HG02852 (cell line): ENCODE measurements at regions not wholly inside any gene's neighbourhood (a gene's known extent, or its start where the extent isn't known, plus 50 kb on each side); places are given as distances from the start of the nearest gene placed in this dataset.

ENCODE experiments used
- ATAC-seq: cut with Tn5 transposase; IDR thresholded peaks from one replicate; pipeline ENCODE4 v1.9.1; 2021; ENCODE audit warnings: mild to moderate bottlenecking, moderate library complexity; ENCODE audit not compliant: unreplicated experiment

DNA sequence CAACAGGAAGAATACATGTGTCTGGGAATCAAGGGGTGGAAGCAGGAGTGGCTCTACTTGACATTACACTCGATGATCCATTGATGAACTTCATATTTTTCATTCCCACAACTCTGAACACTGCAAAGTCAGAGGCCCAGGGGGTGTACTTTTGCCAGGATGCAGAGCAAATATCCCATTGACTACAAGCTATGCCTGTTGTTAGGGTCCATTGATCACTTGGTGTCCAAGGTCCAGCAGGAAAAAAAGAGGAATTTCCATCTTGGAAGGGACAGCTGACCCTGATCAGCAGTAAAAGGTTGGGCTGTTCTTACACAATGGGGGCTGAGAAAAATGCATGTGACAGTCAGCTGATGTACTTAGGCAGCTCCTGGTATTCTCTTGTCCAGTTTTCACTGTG lies 118.5 kb upstream of the MAP1B start:
- no peak for ATAC-seq

- ATAC-seq = no peak
Observed at GRCh38 chr5:71993600-71993999, 113.7 kb upstream of the MAP1B start.

DNA sequence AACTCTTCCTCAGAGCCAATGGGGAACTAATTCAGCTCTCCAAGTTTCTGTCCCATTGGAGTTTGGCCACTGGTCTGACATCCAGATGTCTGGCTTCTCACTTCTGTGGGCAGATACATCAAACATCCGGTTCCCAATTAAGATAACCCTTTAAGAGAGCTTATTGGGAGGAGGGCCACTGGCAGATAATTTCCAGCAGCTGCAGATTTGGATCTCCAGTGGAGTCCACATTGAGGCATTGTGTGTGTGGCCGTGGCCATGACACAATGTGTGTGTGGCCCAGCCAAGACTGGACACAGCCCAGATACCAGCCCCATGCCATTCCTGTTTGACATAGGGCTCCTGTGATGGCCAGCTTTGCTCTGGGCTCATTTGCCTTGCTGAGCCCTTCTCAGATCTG lies 110.5 kb upstream of the MAP1B start:
- no peak for ATAC-seq

DNA sequence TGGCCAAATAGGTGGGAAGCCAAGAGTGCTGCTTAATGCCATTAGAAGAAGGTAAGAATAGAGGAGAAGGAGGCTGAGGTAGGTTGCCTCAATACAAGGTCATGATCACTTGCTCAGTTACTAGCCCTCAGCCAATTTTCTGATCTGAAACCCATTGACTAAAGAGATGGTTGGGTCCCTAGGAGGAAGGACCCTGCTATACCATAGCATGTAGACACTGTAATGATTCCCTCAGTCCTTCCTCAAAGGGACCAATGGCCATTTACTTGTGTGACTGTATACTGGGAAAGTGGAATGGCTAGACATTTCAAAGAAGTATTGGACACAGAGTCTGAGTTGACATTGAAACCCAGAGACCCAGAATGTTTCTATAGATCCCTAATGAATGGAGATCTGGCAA lies 108.5 kb upstream of the MAP1B start:
- ATAC-seq = no peak

DNA sequence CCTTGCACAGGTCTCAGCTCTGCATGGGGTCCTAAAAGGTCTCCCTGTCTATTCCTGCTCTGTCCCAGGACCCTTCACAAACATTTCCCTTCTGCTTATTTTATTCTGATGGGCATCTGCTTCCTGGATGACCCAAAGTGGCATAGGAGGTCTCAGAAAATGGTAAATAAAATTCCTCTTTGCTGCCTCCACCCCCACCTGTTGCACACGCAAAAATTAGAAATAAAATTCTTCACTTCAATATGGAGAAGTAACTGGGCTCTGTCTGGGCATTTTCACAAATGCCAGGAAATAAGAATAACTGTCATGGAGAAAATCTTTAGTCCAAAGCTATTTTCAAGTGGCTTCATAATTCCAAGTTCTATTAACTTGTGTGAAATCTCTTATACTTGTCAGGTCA lies 106.6 kb upstream of the MAP1B start:
- ATAC-seq = no peak

GRCh38 chr5:72005671-72006070 lies 101.6 kb upstream of the MAP1B start:
- no peak for ATAC-seq

DNA sequence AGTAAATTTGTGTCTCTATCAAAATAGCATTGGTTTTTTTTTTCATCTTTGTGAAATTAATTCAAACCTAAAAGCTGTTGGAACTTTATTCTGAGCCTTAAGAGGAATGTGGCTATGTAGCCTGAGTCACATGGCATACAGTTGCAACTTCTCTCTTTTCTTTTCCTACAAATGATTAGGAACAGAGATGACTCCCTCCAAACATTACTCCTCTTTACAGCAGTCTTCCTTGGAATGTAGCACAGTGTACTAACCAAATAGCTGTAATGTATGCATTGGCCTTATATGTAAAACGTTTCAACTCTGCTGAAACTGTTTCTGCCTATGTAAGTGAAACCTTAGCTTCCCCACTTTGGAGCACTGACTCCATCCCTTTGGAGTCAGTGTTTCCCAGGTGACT lies 100.9 kb upstream of the MAP1B start:
- ATAC-seq = no peak

GRCh38 chr5:72007336-72008111 lies 99.8 kb upstream of the MAP1B start:
- no peak for ATAC-seq

GRCh38 chr5:72009280-72009679 lies 98.0 kb upstream of the MAP1B start:
- ATAC-seq = no peak

DNA sequence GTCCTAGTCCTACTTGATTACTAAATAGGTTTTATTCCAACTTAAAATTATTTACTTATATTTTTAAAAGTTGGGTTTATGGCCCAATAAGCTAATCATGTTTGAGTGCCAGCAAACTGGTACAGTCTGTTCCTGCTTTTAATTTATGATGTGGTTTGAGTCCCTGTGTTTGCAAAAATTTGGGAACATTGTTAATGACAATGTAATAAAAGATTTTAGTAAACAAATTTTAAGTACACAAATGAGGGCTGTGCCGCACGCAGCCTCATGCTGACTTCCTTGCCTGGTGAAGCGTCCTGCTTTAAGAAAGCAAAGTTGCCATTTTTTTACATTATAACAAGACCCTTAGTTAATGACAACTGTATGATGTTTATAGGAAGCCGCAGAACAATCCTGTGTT lies 96.8 kb upstream of the MAP1B start:
- ATAC-seq = no peak

DNA sequence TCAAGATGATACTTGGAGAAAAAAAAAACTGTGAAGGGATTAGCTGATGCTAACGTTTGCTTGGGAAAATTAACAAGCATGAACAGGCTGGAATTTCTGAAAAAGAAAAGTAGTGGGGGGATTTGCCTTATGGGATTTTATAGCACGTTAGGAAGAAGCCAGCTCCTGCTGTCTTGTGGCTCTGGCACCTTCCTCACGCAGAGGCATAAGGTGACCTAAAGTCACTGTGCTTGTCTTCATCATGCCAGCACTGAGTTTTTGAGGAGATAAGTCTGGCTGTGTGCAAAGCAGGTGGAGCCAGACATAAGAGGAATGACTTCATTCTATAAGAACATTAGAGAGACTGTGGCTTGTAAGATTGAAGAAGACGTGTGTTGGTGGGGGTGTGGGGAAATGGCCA lies 94.4 kb upstream of the MAP1B start:
- no peak for ATAC-seq

DNA sequence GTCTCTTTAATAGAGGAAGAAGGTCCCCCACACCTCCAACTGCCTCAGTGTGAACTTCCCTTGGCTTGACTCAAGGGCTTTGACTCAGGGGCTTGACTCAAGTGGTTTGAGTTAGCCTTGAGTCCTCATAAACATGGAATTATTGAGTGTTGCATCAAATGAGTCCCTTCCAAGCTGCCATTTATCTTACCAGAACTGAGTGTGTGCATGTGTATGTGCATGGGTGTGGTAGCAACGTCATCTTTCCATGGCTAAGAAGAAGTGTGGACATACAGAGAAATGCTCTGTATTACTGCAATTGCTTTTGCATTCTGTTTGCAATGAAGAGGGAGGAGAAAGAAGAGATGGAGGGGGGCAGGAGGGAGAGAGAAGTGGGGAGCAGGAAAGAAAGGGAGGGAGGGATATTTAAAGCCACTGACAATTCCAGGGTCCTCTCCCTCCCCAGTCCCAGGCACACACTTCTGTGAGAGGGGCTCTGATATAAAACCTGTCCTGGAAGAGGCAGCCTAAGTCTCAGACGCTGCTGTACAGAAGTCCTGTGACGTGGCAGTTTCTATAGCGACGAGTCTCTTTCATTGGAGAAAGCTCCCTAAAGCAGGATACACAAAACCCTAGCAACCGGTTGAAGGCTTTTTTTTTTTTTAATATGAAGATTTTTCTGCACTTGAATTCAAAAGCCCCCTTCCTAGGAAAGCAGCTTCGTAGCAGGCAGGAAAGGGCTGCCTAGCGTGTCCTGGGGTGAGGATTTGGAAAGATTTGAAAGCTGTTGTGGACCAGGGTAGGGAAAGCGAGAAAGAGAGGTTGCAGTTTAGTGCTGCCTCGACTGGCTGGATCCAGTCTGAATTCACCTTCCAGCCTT lies 93.3 kb upstream of the MAP1B start:
- no peak for ATAC-seq

DNA sequence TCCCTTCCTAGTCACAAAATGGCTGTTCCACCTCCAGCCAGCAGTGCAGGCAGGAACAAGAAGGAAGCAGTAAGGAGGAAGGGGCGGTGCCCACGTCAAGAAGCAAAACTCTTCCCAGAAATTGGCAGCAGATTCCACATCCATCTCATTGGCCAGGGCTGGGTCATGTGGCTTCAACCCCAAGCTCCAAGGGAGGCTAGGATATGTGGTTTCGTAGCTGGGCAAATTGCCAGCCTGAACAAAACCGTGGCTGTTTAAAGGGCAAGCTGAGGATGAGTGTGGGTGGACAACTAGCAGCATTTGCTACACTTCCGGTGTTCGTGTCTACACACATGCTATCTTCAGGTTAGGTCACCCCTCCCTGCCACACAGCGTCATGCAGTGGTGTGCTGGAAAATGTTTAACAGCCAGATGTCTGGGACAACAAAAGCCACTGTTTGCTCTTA lies 92.1 kb upstream of the MAP1B start:
- no peak for ATAC-seq

- ATAC-seq = no peak
Observed at GRCh38 chr5:72018143-72018803, 89.0 kb upstream of the MAP1B start.

DNA sequence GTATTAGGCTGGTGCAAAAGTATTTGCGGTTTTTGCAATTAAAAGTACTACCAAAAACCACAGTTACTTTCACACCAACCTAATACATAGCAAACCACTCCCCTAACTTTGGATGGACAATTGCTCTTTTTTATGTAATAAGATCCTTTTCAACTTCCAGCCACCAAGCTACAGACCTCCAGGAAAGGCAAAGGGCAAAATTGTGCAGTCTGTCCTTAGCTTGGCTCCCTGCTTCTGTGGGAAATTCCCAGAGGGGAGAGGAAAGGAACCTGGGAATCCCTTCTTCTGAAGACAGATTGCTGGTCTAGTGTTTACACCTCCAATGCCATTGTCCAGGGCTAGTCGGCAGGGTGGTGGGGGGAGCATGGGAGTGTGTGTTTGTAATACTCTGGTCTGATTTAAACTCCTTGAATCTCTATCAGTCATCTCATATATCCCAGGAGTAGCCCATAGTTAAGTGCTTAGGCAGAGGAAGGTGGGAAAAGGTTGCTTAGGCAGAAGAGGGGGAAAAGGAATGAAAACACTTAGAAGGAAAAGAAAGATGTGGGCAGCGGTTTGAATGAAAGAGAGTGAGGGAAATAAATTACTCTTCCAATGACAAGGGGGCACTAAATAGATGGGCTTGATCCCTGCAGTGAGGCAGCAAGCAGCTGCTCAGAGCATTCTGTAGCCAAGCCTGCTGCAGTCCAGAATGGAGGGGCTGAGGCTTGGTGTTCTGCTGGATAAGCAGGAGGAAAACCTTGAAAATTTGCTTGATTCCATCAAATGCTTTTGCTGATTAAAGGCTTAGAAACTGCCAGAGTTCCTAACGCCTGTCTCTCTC lies 86.9 kb upstream of the MAP1B start:
- ATAC-seq = no peak

GRCh38 chr5:72021651-72022357 lies 85.5 kb upstream of the MAP1B start:
- ATAC-seq = no peak

DNA sequence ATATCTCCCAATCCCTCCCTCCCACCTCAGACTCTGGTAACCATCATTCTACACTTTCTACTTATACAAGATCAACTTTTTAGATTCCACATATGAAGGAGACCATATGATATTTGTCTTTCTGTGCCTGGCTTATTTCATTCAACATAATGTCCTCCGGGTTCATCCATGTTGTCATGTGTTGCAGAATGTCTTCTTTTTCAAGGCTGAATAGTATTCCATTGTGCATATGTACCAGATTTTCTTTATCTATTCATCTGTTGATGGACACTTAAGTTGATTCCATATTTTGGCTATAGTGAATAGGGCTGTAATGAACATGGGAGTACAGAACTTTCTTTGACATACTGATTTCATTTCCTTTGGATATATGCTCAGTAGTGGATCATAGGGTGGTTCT lies 78.9 kb upstream of the MAP1B start:
- no peak for ATAC-seq

DNA sequence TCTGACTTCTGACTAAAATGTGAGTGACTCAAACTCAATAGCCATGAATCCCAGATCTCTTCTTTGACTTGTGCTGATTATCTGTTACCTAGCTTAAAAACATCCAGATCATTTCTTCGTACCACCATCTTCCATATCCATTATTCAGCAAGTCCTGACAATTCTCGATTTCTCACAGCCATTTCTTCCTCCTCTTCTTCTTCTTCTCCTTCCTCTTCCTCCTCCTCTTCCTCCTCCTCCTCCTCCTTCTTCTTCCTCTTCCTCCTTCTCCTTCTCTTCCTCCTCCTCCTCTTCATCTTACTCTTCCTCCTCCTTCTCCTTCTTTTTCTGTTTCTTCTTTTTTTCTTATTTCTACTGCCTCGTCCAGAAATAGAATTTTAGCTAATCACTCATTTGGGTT lies 77.0 kb upstream of the MAP1B start:
- ATAC-seq = no peak

GRCh38 chr5:72032788-72033187 lies 74.5 kb upstream of the MAP1B start:
- ATAC-seq = no peak

DNA sequence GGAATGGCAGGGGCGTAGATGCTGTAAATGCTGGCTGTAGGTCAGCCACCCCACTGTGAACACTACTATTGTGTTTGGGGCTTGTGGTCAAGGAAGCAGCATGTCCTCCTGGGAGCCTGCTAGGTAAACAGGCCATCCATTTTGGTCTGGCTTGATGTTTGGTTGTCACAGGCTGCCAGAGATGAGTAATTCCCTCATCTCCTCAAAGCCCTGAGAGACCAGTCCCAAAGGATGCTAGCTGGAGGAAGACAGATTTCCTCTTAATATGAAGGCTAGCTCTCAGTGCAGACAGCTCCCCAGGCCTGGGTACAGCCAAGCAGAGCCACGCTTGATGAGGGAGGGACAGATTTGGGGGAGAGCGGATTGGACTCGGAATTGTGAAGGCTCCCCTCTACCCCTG lies 72.5 kb upstream of the MAP1B start:
- ATAC-seq = no peak
